Smooth muscle cell (in vitro differentiated cells): ENCODE measurements at regions not wholly inside any gene's neighbourhood (a gene's known extent, or its start where the extent isn't known, plus 50 kb on each side); places are given as distances from the start of the nearest gene placed in this dataset.
"Not testable (repeated sequence)": the region's sequence is repeated elsewhere in the genome, so short reads cannot be mapped to it uniquely, and the experiment has no call there.

Source experiments
- DNase-seq: peaks from one replicate; lab custom pipeline; 2025; ENCODE audit not compliant: unreplicated experiment; lab: John Stamatoyannopoulos, UW
- H2AFZ ChIP-seq: fragments of 200-600 bp; sonication (generic); 2 replicates; pipeline ENCODE4 v1.6.0; 2016; ENCODE audit warnings: antibody characterized with exemption, low read depth, mild to moderate bottlenecking
- H3F3A ChIP-seq: fragments of 200-600 bp; sonication (generic); 2 replicates; pipeline ENCODE4 v1.6.0; 2017; ENCODE audit warnings: antibody characterized with exemption, low read depth
- H3K27ac ChIP-seq: fragments of 200-600 bp; sonication (generic); 2 replicates; pipeline ENCODE4 v1.5.1; 2016; ENCODE audit warnings: low read depth, mild to moderate bottlenecking
- H3K27me3 ChIP-seq: fragments of 200-600 bp; sonication (generic); 2 replicates; pipeline ENCODE4 v1.6.1; 2016; ENCODE audit warnings: low read depth, mild to moderate bottlenecking
- H3K36me3 ChIP-seq: fragments of 200-600 bp; sonication (generic); 2 replicates; pipeline ENCODE4 v1.5.1; 2016; ENCODE audit warnings: low read depth
- H3K4me1 ChIP-seq: fragments of 200-600 bp; sonication (generic); 2 replicates; pipeline ENCODE4 v1.5.1; 2016; ENCODE audit warnings: low read depth
- H3K4me2 ChIP-seq: fragments of 200-600 bp; sonication (generic); 2 replicates; pipeline ENCODE4 v1.6.0; 2016; ENCODE audit warnings: mild to moderate bottlenecking
- H3K4me3 ChIP-seq: fragments of 200-600 bp; sonication (generic); 2 replicates; pipeline ENCODE4 v1.5.1; 2016; ENCODE audit warnings: mild to moderate bottlenecking
- H3K79me2 ChIP-seq: fragments of 200-600 bp; sonication (generic); 2 replicates; pipeline ENCODE4 v1.6.0; 2016; ENCODE audit warnings: low read depth, mild to moderate bottlenecking
- H3K9ac ChIP-seq: fragments of 200-600 bp; sonication (generic); 2 replicates; pipeline ENCODE4 v1.6.0; 2016; ENCODE audit warnings: low read depth
- H3K9me3 ChIP-seq: fragments of 200-600 bp; sonication (generic); replicated peaks from 2 replicates; pipeline ENCODE4 v1.5.1; 2016; ENCODE audit warnings: low read depth
- H4K20me1 ChIP-seq: fragments of 200-600 bp; sonication (generic); 2 replicates; pipeline ENCODE4 v1.6.0; 2016; ENCODE audit warnings: low read depth
- CTCF ChIP-seq: fragments of 200-600 bp; sonication (generic); IDR thresholded peaks from 2 replicates; pipeline ENCODE4 v1.5.1; 2017; ENCODE audit warnings: borderline replicate concordance, mild to moderate bottlenecking, antibody characterized with exemption; ENCODE audit not compliant: insufficient read depth, poor library complexity, severe bottlenecking
- WGBS: methylation state at CpG from one replicate; pipeline ENCODE4 v1.1.7; 2016; ENCODE audit warnings: low lambda C conversion rate; 5-methylcytosine and 5-hydroxymethylcytosine counted together

- WGBS = 40% methylated on average over 4 of the region's 4 CpGs
- no peaks in the 10 kb centered on the region for H4K20me1 ChIP-seq
- no peaks in the 10 kb centered on the region for H3K27me3 ChIP-seq
- H2AFZ ChIP-seq = no peak overlapping the region
- H3F3A ChIP-seq = no peaks in the 10 kb centered on the region
- H3K36me3 ChIP-seq = no peaks in the 10 kb centered on the region
- H3K9me3 ChIP-seq = no peaks in the 10 kb centered on the region
- no peak overlapping the region for H3K27ac ChIP-seq
- DNase-seq = no peak
- H3K4me1 ChIP-seq = no peaks in the 10 kb centered on the region
- H3K9ac ChIP-seq = no peak overlapping the region
- H3K4me3 ChIP-seq = no peak overlapping the region
- H3K4me2 ChIP-seq = no peak overlapping the region
- TF ChIP-seq CTCF = no peak
- H3K79me2 ChIP-seq = no peaks in the 10 kb centered on the region
Measured at GRCh38 chr2:77864426-77864825, 342.2 kb upstream of the LRRTM4 start.

- H3K9me3 ChIP-seq = no peaks in the 10 kb centered on the region
- H4K20me1 ChIP-seq = no peaks in the 10 kb centered on the region
- no peaks in the 10 kb centered on the region for H3K36me3 ChIP-seq
- H3K4me3 ChIP-seq = no peak overlapping the region
- no peak overlapping the region for H3K4me2 ChIP-seq
- peak overlapping the region; percentile 63 for H2AFZ ChIP-seq
- no peaks in the 10 kb centered on the region for H3K79me2 ChIP-seq
- H3K27me3 ChIP-seq = no peaks in the 10 kb centered on the region
- H3K27ac ChIP-seq = no peak overlapping the region
- 61% methylated on average over 3 of the region's 3 CpGs for WGBS
- TF ChIP-seq CTCF = no peak
- H3K4me1 ChIP-seq = no peaks in the 10 kb centered on the region
- no peak overlapping the region for H3K9ac ChIP-seq
- H3F3A ChIP-seq = no peaks in the 10 kb centered on the region
- no peak for DNase-seq
Measured at GRCh38 chr2:77866661-77867060, 344.5 kb upstream of the LRRTM4 start.

- H3K36me3 ChIP-seq = no peaks in the 10 kb centered on the region
- H3K9me3 ChIP-seq = no peaks in the 10 kb centered on the region
- no peaks in the 10 kb centered on the region for H3K27me3 ChIP-seq
- no peak for DNase-seq
- H2AFZ ChIP-seq = no peak overlapping the region
- no peaks in the 10 kb centered on the region for H4K20me1 ChIP-seq
- no peak overlapping the region for H3K4me2 ChIP-seq
- H3K79me2 ChIP-seq = no peaks in the 10 kb centered on the region
- H3K27ac ChIP-seq = no peak overlapping the region
- H3F3A ChIP-seq = no peaks in the 10 kb centered on the region
- H3K4me1 ChIP-seq = no peaks in the 10 kb centered on the region
- no peak for TF ChIP-seq CTCF
- no peak overlapping the region for H3K4me3 ChIP-seq
- no peak overlapping the region for H3K9ac ChIP-seq
Measured at GRCh38 chr2:77867146-77867545, 345.0 kb upstream of the LRRTM4 start.

GRCh38 chr2:77873506-77873905 lies 351.3 kb upstream of the LRRTM4 start:
- Histone ChIP-seq H3K9me3 (no peaks in the 10 kb centered on the region), H3K79me2 (no peaks in the 10 kb centered on the region), H3K36me3 (no peaks in the 10 kb centered on the region), H3K27me3 (no peaks in the 10 kb centered on the region), H3F3A (no peaks in the 10 kb centered on the region), H3K4me1 (no peaks in the 10 kb centered on the region), H4K20me1 (no peaks in the 10 kb centered on the region), H3K27ac (no peak overlapping the region), H3K4me2 (no peak overlapping the region), H2AFZ (no peak overlapping the region), H3K9ac (no peak overlapping the region), H3K4me3 (no peak overlapping the region)
- no peak for DNase-seq
- no peak for TF ChIP-seq CTCF
- WGBS = 96% methylated on average over 3 of the region's 3 CpGs

- not testable (repeated sequence) for H3K27ac ChIP-seq, H3K79me2 ChIP-seq, H3K9me3 ChIP-seq, H3K27me3 ChIP-seq, H4K20me1 ChIP-seq, H3K4me2 ChIP-seq, DNase-seq, H2AFZ ChIP-seq, H3F3A ChIP-seq, H3K9ac ChIP-seq, H3K4me3 ChIP-seq, H3K4me1 ChIP-seq, H3K36me3 ChIP-seq
- WGBS = 76% methylated on average over 6 of the region's 6 CpGs
Measured at GRCh38 chr2:77900211-77900610, 378.0 kb upstream of the LRRTM4 start.
